ENCODE measurements at regions not wholly inside any gene's neighbourhood (a gene's known extent, or its start where the extent isn't known, plus 50 kb on each side); places are given as distances from the start of the nearest gene placed in this dataset.

DNA sequence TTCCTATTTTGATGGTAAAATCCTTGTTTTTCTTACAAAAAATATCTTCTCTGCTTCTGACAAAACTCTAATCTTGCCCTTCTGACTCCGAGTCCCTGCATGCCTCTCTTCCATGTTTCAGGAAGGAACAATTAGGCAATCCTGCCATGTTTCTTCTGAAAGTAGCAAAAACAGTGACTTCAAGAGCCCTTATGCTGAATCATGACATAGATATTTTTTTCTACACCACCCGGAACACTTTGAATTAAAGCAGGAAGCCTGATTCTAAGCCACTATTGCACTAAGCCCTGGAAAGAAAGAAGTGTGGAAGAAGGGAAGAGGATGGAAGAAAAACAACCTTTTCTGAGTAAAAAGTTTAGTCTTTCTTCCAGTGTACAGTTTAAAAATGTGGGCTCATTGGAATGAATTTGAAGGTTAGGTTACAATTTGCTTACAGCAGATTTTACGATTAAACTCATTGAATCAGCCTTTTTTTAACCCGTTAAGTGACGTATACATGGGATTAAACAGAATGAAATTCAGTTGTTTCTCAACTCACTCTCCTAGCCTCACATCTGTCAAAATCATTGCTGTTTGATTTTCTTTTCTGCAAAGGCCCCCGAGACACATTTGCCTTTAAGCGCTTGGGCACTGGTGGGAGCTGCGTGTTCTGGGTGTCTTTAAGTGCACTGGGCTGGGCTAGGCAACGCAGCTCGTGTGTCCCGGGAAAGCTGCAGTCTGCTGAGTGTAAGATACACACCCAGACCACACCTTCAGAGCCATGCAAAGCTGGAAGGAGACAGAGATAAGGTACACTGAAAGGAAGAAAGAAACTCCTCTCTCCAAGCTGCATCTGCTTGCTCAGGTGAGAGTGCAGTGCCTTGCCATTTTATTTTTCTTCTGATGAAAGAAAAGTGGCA lies 159.4 kb upstream of the CITED2 start (continued):
- TF ChIP-seq, protein P1, sequence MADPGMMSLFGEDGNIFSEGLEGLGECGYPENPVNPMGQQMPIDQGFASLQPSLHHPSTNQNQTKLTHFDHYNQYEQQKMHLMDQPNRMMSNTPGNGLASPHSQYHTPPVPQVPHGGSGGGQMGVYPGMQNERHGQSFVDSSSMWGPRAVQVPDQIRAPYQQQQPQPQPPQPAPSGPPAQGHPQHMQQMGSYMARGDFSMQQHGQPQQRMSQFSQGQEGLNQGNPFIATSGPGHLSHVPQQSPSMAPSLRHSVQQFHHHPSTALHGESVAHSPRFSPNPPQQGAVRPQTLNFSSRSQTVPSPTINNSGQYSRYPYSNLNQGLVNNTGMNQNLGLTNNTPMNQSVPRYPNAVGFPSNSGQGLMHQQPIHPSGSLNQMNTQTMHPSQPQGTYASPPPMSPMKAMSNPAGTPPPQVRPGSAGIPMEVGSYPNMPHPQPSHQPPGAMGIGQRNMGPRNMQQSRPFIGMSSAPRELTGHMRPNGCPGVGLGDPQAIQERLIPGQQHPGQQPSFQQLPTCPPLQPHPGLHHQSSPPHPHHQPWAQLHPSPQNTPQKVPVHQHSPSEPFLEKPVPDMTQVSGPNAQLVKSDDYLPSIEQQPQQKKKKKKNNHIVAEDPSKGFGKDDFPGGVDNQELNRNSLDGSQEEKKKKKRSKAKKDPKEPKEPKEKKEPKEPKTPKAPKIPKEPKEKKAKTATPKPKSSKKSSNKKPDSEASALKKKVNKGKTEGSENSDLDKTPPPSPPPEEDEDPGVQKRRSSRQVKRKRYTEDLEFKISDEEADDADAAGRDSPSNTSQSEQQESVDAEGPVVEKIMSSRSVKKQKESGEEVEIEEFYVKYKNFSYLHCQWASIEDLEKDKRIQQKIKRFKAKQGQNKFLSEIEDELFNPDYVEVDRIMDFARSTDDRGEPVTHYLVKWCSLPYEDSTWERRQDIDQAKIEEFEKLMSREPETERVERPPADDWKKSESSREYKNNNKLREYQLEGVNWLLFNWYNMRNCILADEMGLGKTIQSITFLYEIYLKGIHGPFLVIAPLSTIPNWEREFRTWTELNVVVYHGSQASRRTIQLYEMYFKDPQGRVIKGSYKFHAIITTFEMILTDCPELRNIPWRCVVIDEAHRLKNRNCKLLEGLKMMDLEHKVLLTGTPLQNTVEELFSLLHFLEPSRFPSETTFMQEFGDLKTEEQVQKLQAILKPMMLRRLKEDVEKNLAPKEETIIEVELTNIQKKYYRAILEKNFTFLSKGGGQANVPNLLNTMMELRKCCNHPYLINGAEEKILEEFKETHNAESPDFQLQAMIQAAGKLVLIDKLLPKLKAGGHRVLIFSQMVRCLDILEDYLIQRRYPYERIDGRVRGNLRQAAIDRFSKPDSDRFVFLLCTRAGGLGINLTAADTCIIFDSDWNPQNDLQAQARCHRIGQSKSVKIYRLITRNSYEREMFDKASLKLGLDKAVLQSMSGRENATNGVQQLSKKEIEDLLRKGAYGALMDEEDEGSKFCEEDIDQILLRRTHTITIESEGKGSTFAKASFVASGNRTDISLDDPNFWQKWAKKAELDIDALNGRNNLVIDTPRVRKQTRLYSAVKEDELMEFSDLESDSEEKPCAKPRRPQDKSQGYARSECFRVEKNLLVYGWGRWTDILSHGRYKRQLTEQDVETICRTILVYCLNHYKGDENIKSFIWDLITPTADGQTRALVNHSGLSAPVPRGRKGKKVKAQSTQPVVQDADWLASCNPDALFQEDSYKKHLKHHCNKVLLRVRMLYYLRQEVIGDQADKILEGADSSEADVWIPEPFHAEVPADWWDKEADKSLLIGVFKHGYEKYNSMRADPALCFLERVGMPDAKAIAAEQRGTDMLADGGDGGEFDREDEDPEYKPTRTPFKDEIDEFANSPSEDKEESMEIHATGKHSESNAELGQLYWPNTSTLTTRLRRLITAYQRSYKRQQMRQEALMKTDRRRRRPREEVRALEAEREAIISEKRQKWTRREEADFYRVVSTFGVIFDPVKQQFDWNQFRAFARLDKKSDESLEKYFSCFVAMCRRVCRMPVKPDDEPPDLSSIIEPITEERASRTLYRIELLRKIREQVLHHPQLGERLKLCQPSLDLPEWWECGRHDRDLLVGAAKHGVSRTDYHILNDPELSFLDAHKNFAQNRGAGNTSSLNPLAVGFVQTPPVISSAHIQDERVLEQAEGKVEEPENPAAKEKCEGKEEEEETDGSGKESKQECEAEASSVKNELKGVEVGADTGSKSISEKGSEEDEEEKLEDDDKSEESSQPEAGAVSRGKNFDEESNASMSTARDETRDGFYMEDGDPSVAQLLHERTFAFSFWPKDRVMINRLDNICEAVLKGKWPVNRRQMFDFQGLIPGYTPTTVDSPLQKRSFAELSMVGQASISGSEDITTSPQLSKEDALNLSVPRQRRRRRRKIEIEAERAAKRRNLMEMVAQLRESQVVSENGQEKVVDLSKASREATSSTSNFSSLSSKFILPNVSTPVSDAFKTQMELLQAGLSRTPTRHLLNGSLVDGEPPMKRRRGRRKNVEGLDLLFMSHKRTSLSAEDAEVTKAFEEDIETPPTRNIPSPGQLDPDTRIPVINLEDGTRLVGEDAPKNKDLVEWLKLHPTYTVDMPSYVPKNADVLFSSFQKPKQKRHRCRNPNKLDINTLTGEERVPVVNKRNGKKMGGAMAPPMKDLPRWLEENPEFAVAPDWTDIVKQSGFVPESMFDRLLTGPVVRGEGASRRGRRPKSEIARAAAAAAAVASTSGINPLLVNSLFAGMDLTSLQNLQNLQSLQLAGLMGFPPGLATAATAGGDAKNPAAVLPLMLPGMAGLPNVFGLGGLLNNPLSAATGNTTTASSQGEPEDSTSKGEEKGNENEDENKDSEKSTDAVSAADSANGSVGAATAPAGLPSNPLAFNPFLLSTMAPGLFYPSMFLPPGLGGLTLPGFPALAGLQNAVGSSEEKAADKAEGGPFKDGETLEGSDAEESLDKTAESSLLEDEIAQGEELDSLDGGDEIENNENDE (IDR thresholded peaks at IDR 0.05; ENCODE audit: low read depth, low read length): no peak
- TF ChIP-seq HEY1 (CRISPR knock-in tag; IDR thresholded peaks at IDR 0.05; ENCODE audit: borderline replicate concordance): no peak
- 0 out of 4 replicates have a peak, but pooled peaks of 1 of the 2 experiments have one; percentile 4 for TF ChIP-seq MAZ (CRISPR knock-in tag; conservative IDR thresholded peaks at IDR 0.05 in 1 of 2, IDR thresholded peaks at IDR 0.05 in 1 of 2)
- no peak for TF ChIP-seq PTTG1 (tag; IDR thresholded peaks at IDR 0.05; ENCODE audit: low read depth)
- no peak; a peak in 2 of 4 replicates for TF ChIP-seq FOXK2 (conservative IDR thresholded peaks at IDR 0.05 in 1 of 2, IDR thresholded peaks at IDR 0.05 in 1 of 2; ENCODE audit: low read depth in 2 of 2)
- TF ChIP-seq CSDE1 (IDR thresholded peaks at IDR 0.05): no peak
- no peak for TF ChIP-seq POLR3G (IDR thresholded peaks at IDR 0.05; ENCODE audit: extremely low read depth, insufficient read length, insufficient replicate concordance)
- no peak for TF ChIP-seq TAF9B (IDR thresholded peaks at IDR 0.05; ENCODE audit: partially characterized antibody)
- TF ChIP-seq NEUROD1 (IDR thresholded peaks at IDR 0.05; ENCODE audit: borderline replicate concordance, low read depth, low read length, partially characterized antibody): peak; percentile 45
- no peak for TF ChIP-seq NFYB (IDR thresholded peaks at IDR 0.05; ENCODE audit: extremely low read depth, insufficient read length)

All from K562 (cell line).